Spleen (tissue), 11 donors: ENCODE measurements at regions not wholly inside any gene's neighbourhood (a gene's known extent, or its start where the extent isn't known, plus 50 kb on each side); places are given as distances from the start of the nearest gene placed in this dataset.

Source experiments
- DNase-seq: peaks from one replicate; pipeline ENCODE4 v3.0.0-alpha.2; 2020
- H3K27ac ChIP-seq, 8 donors: fragments of 200-600 bp; sonication (generic) in 7 of 8; 1 replicate in 4 of 8; 2 replicates in 4 of 8; pipeline versions ENCODE4 v1.5.0 to v1.8.0; 2016 to 2021; ENCODE audit warnings: inconsistent platforms in 4 of 8, mild to moderate bottlenecking in 4 of 8, moderate library complexity in 1 of 8
- H3K27me3 ChIP-seq, 7 donors: fragments of 200-600 bp; sonication (generic) in 6 of 7; replicated peaks in 1 of 7; 1 replicate in 4 of 7; 2 replicates in 3 of 7; pipeline versions ENCODE4 v1.5.0 to v1.8.0; 2016 to 2021; ENCODE audit warnings: inconsistent platforms in 3 of 7, mild to moderate bottlenecking in 1 of 7
- H3K36me3 ChIP-seq, 6 donors: fragments of 200-600 bp; sonication (generic) in 5 of 6; 1 replicate in 4 of 6; 2 replicates in 2 of 6; pipeline versions ENCODE4 v1.5.0 to v1.8.0; 2016 to 2021; ENCODE audit warnings: inconsistent platforms in 2 of 6
- H3K4me1 ChIP-seq, 6 donors: fragments of 200-600 bp; sonication (generic) in 5 of 6; 1 replicate in 3 of 6; 2 replicates in 3 of 6; pipeline versions ENCODE4 v1.5.0 to v1.8.0; 2016 to 2021; ENCODE audit warnings: inconsistent platforms in 3 of 6
- H3K4me3 ChIP-seq, 8 donors: fragments of 200-600 bp; sonication (generic) in 7 of 8; 1 replicate in 4 of 8; 2 replicates in 4 of 8; pipeline versions ENCODE4 v1.5.0 to v1.8.0; 2016 to 2021; ENCODE audit warnings: inconsistent platforms in 4 of 8, mild to moderate bottlenecking in 4 of 8, moderate library complexity in 2 of 8
- H3K9me3 ChIP-seq, 8 donors: fragments of 200-600 bp; sonication (generic) in 7 of 8; 1 replicate in 4 of 8; 2 replicates in 4 of 8; pipeline versions ENCODE4 v1.5.0 to v1.8.0; 2016 to 2021; ENCODE audit warnings: inconsistent platforms in 4 of 8
- POLR2A ChIP-seq, 3 donors: fragments of 450-650 bp; IDR thresholded peaks; one replicate each; pipeline ENCODE4 v1.5.1; 2017; ENCODE audit warnings: antibody characterized with exemption in 3 of 3, mild to moderate bottlenecking in 1 of 3
- POLR2AphosphoS5 ChIP-seq, 3 donors: sonication (generic); formaldehyde crosslinking; IDR thresholded peaks; one replicate each; pipeline ENCODE4 v1.5.1; 2017; ENCODE audit warnings: antibody characterized with exemption in 3 of 3
- WGBS, 5 donors: extraction: QIAGEN DNeasy Blood & Tissue Kit in 3 of 5; methylation state at CpG; one replicate each; pipeline versions ENCODE4 v1.1.5 to v1.1.7; 2013 to 2018; 5-methylcytosine and 5-hydroxymethylcytosine counted together
- intact Hi-C: fragments of 100-400 bp; cut with DNase I; formaldehyde crosslinking; loops from one replicate; pipeline ENCODE4 v1.15.0; 2023; ENCODE audit warnings: low total_unique reads
- TF ChIP-seq, protein P1 (sequence below), 11 experiments: fragments of 200-600 bp in 7 of 11; fragments of 450-650 bp in 4 of 11; sonication (generic) in 4 of 11; IDR thresholded peaks in 8 of 11; conservative IDR thresholded peaks in 3 of 11; 1 replicate in 7 of 11; 2 replicates in 4 of 11; pipeline versions ENCODE4 v1.4.0 to v1.8.0; 2016 to 2021; ENCODE audit warnings: antibody characterized with exemption in 11 of 11, inconsistent platforms in 4 of 11, mild to moderate bottlenecking in 1 of 11
- donor health status: healthy with polysubstance abuse.
- donor health status: DM: no; HTN: no; CAD: no; lungs with moderate emphysema.
- donor health status: DM: no; HTN: no; CAD: no.
- donor health status: Bipolar disorder and iron deficiency.
- donor health status: healthy.
- donor health status: DM: no; HTN: no; CAD: no.
- donor health status: DM: yes; HTN: yes; CAD: no.

DNA sequence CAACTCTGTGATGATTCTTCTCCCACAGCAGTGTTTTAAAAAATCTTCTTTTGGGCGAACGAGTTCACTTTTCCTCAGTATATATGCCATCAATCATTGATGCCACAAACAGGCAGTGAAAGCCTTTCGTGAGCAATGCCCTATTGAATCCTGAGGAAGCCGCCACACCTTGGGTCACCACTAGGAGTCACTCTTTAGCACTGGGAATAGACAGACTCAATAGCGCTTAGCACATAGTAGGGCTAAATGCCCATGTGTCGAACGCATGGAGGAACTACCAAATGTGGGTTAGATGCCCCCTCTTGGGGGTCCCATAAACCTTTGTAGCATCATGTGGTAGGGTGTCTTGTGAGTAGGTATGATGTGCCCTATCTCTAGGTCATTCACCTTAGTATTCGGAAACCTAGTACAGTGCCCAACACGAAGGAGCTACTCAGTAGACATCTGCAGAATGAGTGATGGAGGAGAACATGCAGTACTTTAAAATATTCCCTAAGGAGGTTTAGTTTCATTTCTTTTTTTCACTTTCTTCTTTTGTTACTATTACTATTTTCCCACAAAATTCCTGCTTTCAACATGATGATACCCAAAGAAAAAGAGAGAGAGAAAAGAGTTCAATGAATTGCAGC is 603.7 kb downstream of the BNC2 start:
- Histone ChIP-seq H3K36me3 (no peaks in the 10 kb centered on the region), H3K9me3 (peaks cover 0 to 4% (median 0%) of the 10 kb centered on the region in 8 donors), H3K4me1 (no peaks in the 10 kb centered on the region), H3K4me3 (no peak overlapping the region), H3K27ac (no peak overlapping the region), H3K27me3 (peaks cover 0 to 15% (median 0%) of the 10 kb centered on the region in 7 donors)
- no peak for DNase-seq
- intact Hi-C loops: no loop called here
- TF ChIP-seq, protein P1, sequence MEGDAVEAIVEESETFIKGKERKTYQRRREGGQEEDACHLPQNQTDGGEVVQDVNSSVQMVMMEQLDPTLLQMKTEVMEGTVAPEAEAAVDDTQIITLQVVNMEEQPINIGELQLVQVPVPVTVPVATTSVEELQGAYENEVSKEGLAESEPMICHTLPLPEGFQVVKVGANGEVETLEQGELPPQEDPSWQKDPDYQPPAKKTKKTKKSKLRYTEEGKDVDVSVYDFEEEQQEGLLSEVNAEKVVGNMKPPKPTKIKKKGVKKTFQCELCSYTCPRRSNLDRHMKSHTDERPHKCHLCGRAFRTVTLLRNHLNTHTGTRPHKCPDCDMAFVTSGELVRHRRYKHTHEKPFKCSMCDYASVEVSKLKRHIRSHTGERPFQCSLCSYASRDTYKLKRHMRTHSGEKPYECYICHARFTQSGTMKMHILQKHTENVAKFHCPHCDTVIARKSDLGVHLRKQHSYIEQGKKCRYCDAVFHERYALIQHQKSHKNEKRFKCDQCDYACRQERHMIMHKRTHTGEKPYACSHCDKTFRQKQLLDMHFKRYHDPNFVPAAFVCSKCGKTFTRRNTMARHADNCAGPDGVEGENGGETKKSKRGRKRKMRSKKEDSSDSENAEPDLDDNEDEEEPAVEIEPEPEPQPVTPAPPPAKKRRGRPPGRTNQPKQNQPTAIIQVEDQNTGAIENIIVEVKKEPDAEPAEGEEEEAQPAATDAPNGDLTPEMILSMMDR (IDR thresholded peaks at IDR 0.05 in 8 of 11, conservative IDR thresholded peaks at IDR 0.05 in 3 of 11): peak in 5 of 11 experiments; percentile 6 to 39 (median 35)
- TF ChIP-seq POLR2AphosphoS5 (IDR thresholded peaks at IDR 0.05): no peak
- 82 to 95% (median 90%) methylated on average over 9 of the region's 9 CpGs for WGBS, 5 donors

DNA sequence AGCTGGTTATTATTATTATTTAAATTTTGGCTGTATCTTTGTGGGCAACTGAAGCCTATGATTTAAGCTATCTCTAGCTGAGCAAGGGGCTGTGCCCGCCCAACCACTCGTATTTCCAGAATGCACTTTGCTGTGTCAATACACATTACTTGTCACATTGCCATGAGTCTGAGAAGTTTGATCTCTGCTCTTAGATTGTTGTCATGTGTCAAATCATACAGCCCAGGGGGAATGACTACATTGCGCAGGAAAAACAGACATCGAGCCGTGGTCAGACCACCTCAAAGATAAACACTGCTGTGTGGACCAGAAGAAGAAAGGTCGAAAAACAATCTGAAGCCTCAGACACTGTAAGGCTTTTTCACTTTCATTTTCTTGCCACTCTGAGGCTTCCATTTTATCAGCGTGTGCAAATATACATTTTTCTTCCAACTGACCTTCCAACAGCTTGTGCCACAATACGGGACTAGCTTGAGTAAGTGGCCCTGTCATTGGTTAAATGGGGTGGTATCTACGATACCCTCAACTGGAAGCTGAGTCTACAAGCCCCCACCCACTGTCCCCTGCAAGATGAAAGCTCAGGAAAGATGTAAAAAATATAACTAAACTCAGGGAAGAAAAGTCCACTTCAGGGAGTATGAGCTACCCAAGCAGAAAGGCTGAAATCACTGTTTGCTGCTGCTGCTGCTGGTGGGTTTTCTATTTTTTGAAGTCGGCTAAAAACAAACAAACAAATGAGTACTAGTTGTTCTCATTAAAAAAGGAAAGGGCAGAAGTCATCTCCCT is 603.0 kb downstream of the BNC2 start:
- Histone ChIP-seq H3K9me3 (peaks cover 0 to 4% (median 0%) of the 10 kb centered on the region in 8 donors), H3K4me3 (peak overlapping the region in 3 of 8 donors; percentile 3 to 42 (median 24)), H3K36me3 (no peaks in the 10 kb centered on the region), H3K27ac (no peak overlapping the region), H3K27me3 (peaks cover 0 to 8% (median 0%) of the 10 kb centered on the region in 7 donors), H3K4me1 (no peaks in the 10 kb centered on the region)
- DNase-seq: no peak
- WGBS, 5 donors: 65 to 68% (median 67%) methylated on average over 10 of the region's 10 CpGs
- TF ChIP-seq, protein P1 (IDR thresholded peaks at IDR 0.05 in 8 of 11, conservative IDR thresholded peaks at IDR 0.05 in 3 of 11): no peak
- TF ChIP-seq POLR2A (IDR thresholded peaks at IDR 0.05): no peak
- no peak for TF ChIP-seq POLR2AphosphoS5 (IDR thresholded peaks at IDR 0.05)
- intact Hi-C loops: no loop called here

DNA sequence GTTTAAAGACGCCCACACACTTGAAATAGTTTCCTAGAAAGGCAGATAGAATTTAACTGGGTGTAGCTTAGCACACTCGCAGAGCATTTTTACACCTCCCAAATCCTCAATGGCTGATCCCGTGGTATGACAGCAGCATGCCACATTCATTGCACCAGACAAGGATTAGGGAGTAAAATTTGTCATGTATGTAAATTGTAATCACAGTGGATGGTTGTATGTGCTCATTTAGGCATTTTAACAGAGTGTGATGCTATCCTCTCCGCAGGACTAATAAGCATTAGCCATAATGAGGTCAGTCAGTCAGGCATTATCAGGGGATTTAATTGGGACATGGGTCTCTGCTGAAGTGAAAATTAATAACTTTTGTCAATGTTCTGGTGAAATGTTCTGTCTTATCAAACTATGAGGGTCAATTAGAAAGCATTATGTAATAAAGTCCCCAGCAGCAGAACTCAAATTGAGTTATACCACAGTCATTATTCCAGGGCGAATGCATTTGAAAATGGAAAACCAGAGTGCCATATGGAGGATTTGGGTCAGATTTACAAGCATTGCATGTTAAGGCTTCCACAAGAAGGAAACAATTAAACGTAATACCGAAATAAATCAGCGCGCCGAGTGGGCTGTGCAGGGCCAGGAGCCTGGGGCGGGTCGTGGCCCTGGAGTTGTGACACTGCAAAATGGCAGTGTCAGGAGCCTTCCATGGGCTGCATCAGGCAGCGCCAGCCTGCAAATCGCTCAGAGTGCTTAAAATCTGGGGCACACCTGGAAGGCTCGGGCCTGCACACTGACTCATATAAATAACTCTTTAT is 602.2 kb downstream of the BNC2 start:
- Histone ChIP-seq H3K36me3 (no peaks in the 10 kb centered on the region), H3K4me1 (no peaks in the 10 kb centered on the region), H3K9me3 (peaks cover 0 to 4% (median 0%) of the 10 kb centered on the region in 8 donors), H3K27me3 (peaks cover 0 to 3% (median 0%) of the 10 kb centered on the region in 7 donors), H3K27ac (no peak overlapping the region), H3K4me3 (peak overlapping the region in 2 of 8 donors; percentile 24 to 42)
- intact Hi-C loops: no loop called here
- DNase-seq: no peak
- WGBS, 5 donors: 86 to 93% (median 90%) methylated on average over 15 of the region's 15 CpGs
- no peak for TF ChIP-seq POLR2AphosphoS5 (IDR thresholded peaks at IDR 0.05)
- TF ChIP-seq, protein P1 (IDR thresholded peaks at IDR 0.05 in 8 of 11, conservative IDR thresholded peaks at IDR 0.05 in 3 of 11): no peak
- TF ChIP-seq POLR2A (IDR thresholded peaks at IDR 0.05): no peak
